NCI-H1105 treated with DMSO at 0.1 percent for 48 hours (cell line): ENCODE measurements at regions not wholly inside any gene's neighbourhood (a gene's known extent, or its start where the extent isn't known, plus 50 kb on each side); places are given as distances from the start of the nearest gene placed in this dataset.

Source experiments
- DNase-seq: peaks from one replicate; lab custom pipeline; 2025; lab: John Stamatoyannopoulos, UW

DNA sequence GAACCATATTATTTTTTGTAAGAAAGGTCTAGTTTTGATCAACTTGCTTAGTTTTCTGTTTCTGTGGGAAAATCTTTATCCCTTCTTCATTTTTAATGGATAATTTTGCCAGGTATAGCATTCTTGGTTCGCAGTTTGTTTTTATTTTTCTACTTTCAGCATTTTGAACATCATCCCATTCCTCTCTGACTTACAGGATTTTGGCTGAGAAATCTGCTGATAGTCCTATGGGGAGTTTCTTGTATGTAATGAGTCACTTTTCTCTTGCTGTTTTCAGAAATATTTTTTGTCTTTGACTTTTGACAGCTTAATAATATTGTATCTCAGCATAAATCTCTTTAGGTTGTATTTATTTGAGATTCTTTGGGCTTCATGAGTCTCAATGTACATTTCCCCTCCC, 389.1 kb downstream of the PBX1 start:
- no peak for DNase-seq

DNA sequence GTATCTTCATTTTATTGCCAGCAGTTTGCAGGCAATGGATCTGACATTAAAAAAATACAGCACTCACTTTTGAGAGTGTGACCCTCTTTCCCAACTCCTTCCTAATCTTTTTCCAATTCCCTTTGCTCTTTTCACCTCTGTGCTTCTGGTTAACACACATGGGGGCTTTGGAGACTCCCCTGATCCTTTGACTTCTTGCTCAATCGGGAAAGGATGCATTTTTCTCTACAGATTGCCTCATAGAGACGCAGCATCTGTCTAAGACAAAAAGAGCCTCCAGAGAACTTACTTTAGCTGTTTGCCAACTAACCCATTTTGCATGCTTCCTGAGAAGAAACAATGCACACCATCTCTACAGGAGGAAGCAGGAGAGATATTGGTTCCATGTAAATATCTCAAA, 378.3 kb downstream of the PBX1 start:
- no peak for DNase-seq

DNA sequence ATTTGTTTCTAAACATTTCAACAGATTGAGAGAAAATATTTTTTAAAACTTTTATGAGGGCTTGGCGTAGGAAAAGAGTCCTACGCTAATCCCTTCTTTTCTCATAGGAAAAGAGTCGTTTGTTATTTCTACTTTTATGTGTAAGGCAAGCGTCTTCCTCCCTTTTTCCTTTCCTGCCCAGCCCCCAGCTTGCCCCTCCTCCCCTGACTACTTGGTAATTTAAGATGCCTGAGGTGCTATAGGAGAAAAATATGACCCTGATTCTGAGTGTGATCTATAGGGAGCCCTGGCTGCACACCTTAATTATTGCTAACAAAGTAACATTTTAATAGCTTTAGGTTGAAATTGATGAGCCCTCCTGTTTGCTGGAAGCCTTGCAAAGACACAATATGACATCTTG, 373.6 kb downstream of the PBX1 start:
- no peak for DNase-seq

DNA sequence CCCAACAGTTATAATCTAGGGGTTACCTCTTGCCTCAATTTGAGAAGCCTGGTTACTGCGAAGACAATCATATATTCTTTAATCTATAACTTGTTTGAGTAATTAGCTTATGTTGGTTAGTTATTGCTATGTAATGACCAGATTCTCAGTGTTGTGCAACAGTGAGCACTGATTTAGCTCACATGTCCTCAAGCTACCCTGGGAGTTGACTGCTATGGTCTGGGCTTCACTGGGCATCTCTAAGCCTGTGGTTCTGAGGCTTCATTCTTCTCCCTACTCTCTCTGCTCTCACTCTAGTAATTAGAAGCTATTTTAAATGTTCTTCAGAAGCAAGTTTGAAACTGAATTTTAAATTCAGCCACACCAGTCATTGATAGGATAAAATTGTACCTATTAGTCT, 371.8 kb downstream of the PBX1 start:
- no peak for DNase-seq

DNA sequence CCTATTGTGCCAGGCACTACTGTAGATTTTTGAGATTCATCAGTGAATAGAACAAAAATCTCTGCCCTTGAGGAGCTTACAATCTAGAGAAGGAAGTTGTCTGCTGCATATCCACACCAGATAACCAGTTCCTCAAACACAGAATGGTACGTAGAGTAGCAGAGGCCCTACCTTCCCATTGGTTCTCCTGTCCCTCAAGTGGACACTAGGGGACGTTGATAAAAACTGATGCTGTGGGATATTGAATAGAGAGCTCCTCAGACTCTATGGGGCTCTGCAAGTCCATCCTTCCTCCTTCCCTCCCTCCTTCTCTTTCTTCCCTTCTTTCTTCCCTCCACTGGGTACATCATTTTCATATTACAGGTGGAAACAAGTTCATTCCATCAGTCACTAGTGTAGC, 371.3 kb downstream of the PBX1 start:
- DNase-seq: no peak

DNA sequence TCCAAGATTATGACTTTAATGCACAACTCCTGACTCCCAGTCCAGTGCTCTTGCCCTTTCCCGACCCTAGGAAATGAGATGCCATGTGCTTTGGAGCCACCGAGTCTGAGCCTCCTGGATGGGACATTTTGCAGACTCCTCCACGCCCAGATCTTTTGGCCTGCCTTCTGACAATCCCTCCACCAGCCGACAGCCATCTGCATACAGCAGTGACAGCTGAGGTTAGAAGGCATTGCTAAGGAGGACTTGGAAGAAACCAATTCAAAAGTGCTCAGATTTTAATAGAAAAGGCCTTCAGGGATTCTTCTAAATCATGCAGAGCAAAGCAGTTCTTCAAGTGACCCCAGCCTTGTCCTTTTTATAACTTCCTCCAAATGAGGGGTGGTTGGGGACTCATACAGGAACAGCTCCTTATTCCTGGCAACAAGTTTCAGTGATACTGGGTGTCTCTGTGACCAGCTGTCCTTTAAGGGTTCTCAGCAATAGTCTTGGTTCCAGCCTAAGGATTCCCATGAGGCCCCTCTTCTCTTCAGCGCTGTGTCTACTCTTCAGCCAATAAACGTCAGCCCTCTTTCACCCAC, 369.3 kb downstream of the PBX1 start:
- DNase-seq: no peak

DNA sequence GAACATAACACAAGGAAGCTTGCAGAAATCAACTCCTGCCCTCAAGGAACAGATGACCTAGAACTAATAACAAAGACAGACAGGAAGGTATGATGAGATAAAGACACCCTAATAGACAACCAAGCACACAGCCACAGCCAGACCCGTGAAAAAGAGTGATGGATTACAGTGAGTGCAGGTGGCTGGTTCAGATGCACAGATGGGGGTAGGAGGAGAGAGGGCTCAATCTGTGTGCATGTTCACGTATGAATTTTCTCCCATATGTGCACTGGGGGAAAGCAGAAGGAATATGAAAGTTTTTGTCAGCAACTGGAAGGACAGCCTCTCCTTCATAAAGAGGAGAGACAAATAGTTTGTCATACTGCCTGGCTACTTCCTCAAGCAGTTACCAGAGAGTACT, 367.1 kb downstream of the PBX1 start:
- no peak for DNase-seq

DNA sequence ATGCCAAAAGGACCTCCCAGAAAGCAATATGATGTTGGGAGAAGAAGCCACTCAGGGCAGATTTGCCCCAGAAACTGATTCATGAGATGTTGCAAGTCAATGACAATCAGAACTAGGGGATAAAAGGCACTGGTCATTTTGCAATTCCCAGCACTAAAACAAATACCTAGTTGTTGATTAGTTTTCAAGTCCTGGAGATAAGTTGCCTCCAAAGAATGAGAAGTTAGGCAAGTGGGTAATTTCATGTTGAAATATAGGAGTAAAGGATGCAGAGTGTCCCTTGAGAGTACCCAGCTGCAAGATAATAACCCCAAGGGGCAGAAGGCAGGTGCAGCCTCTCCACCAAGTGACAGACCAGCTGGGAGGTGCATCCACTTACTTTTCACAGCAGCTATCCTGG, 363.6 kb downstream of the PBX1 start:
- peak; percentile 82 for DNase-seq

DNA sequence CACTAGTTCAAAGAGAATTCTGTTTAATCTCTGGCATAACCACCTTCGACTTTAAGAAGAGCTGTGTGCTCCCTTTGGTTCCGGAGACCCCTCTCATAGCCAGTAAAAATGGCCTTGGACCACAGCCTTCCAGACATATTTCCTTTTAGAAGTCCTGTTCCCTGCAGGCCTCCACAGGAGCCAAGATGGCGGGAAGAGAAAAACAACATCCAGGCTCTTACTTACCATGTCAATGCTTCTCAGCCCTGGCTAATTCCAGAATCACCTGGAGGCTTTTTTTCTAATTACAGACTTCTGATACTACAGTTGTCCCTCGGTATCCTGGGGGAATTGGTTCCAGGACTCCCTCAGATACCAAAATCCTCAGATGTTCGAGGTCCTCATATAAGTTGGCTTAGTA, 362.5 kb downstream of the PBX1 start:
- DNase-seq: no peak

DNA sequence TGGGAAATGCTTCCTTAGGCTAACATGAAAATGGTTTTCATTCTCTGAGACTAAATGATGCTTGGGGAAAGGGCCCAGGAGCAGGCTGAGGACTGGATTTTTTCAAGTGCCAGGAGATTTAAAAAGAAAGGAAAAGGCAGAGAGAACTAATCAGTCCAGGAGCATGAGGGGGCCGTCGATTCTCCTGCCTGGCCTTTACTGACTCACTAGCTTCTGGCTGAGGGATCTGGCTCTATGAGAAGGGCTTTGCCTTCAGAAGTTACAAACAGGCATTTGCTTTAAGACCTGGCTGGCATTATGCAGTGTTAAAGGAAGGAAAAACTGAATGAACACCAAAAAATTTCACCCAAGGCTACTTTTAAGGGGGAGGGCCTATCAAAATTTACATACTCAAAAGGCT, 359.2 kb downstream of the PBX1 start:
- DNase-seq: no peak

DNA sequence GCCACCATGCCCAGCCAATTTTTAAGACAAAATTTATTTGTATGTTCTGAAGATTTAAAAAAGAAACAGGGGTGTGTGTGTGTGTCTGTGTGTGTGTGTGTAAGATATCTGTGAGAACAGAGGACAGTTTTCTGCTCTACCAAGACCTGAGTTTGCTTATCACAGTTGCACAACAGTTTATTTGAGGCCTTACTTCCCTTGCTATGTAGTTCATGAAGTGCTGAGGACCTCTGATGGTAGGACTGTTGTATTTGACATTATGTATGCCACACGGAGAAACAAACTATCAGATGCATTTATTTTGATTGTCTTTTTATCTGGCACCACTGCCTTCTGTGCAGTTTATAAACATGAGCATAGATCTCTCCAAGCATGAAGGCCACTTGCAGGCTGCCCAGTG, 355.2 kb downstream of the PBX1 start:
- DNase-seq: no peak

DNA sequence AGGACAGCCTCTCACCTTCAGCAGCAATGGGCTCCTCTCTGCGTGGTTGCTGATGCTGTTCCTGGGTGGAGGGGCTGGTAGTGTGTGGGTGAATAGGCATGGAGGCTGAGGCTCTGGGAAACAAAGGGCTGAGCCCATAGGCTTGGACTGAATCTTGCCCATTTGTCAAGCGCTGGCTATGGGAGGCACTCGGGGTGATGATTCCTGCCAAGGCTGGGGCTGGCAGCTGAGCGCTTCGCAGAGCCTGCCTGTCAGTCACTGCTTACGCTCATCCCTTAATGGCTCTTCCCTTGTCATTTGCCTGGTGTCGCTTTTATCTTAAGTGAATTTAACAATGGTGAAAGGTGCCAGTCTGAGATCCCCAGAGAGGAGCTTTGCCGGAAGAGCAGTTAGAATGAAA, 353.3 kb downstream of the PBX1 start:
- DNase-seq: no peak

DNA sequence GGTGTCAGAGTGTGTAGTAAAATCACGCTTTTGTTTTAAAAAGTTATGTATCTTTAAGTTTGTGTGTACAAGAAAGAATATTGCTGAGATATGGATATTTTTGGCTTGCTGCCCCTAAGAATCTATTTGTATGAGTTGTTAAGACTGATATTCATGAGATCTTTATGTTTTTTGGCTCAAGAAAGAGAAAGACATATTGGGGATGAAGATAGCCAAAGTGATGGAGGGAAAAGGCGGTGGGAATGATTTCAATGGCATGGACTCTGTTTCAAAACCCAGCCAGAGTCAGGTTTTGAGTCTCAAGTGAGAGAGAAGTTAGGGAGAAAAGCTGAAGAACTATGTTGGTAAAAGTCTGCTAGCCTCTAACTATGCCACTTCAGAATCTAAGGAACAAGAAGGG, 351.7 kb downstream of the PBX1 start:
- no peak for DNase-seq

DNA sequence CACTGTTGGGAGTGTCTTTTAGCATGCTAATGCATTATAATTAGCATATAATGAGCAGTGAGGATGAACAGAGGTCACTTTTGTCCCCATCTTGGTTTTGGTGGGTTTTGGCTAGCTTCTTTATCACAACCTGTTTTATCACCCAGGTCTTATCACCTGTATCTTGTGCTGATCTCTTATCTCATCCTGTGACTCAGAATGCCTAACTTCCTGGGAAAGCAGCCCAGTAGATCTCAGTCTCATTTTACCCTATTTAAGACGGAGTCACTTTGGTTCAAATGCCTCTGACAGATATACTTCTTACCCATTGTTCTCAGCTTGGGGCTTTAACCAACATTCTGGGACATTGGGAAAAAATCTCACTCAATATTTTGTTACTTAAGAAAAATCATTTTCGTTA, 348.7 kb downstream of the PBX1 start:
- DNase-seq: no peak

DNA sequence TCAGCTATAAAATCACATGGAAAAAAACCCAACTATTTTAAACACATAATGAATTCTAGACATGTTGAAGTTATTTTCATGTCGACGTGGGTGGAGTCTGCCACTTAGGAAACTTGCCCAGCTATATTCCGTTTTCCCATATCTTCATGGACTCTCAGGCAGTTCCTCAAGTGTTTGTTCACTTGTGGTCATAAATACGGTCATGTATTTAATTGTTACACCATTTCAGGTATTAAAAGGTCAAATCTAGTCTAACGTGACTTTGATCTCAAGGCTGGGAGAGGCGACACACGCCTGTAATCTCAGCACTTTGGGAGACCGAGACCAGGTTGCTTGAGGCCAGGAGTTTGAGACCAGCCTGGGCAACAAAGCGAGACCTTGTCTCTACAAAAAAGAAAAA, 346.9 kb downstream of the PBX1 start:
- DNase-seq: no peak

DNA sequence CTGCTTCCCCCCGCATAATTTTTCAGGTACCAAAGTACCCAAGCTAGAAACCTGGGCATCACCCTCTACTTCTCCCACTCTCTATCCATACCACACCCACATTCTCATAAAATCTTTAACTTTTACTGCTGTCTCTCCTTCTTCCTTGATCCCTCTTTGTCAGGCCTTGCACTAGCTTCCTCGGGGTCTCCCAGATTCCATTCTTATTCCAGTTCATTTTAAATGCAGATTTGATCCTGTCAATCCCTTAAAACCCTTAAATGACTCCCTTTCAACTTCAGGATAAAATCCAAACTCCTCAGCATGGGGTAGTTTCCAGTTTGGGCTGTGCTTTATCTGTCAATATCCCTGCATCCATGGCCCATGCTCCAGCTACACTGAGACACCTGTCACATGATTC, 343.5 kb downstream of the PBX1 start:
- DNase-seq: no peak
